PC-9 (cell line): ENCODE measurements at regions not wholly inside any gene's neighbourhood (a gene's known extent, or its start where the extent isn't known, plus 50 kb on each side); places are given as distances from the start of the nearest gene placed in this dataset.
"Not testable (repeated sequence)": the region's sequence is repeated elsewhere in the genome, so short reads cannot be mapped to it uniquely, and the experiment has no call there.

Experiments
- BruUV-seq: library from RNA; stranded (reverse); fragments of 400-500 nt; replicated peaks from 2 replicates; lab custom pipeline; 2021; lab: Mats Ljungman, UMichigan
- CTCF ChIA-PET: fragments of 300-600 bp; sonication (Branson Sonifier 250); formaldehyde crosslinking; loops from one replicate; lab custom pipeline; 2022; ENCODE audit warnings: antibody characterized with exemption; lab: Charles Lee
- POLR2A ChIA-PET: fragments of 300-600 bp; sonication (Branson Sonifier 250); formaldehyde crosslinking; loops from one replicate; lab custom pipeline; 2022; ENCODE audit warnings: antibody characterized with exemption; ENCODE audit not compliant: unreplicated experiment; lab: Charles Lee
- DNase-seq, 2 experiments: peaks; one replicate each; pipeline versions ENCODE4 v3.0.0 to v3.0.0-alpha.2; 2015 to 2022; ENCODE audit warnings: mixed read lengths in 1 of 2
- H2AFZ ChIP-seq: fragments of 200-600 bp; sonication (generic); 2 replicates; pipeline ENCODE4 v1.8.1; 2017; ENCODE audit warnings: antibody characterized with exemption
- H3F3A ChIP-seq: fragments of 200-600 bp; sonication (generic); 2 replicates; pipeline ENCODE4 v1.8.1; 2017; ENCODE audit warnings: antibody characterized with exemption, mild to moderate bottlenecking, low read depth; ENCODE audit not compliant: insufficient read depth
- H3K27ac ChIP-seq: fragments of 200-600 bp; sonication (generic); 2 replicates; pipeline ENCODE4 v1.6.1; 2016; ENCODE audit warnings: mixed run types
- H3K27me3 ChIP-seq: fragments of 200-600 bp; sonication (generic); 2 replicates; pipeline ENCODE4 v1.6.1; 2016; ENCODE audit warnings: low read depth, mixed run types; ENCODE audit not compliant: insufficient read depth
- H3K36me3 ChIP-seq: fragments of 200-600 bp; sonication (generic); 2 replicates; pipeline ENCODE4 v1.6.1; 2016; ENCODE audit warnings: low read depth, mixed run types
- H3K4me1 ChIP-seq: fragments of 200-600 bp; sonication (generic); replicated peaks from 2 replicates; pipeline ENCODE4 v1.6.1; 2016; ENCODE audit warnings: mixed run types; ENCODE audit not compliant: insufficient read depth
- H3K4me2 ChIP-seq: fragments of 200-600 bp; sonication (generic); 2 replicates; pipeline ENCODE4 v1.6.1; 2017; ENCODE audit warnings: mixed run types
- H3K4me3 ChIP-seq: fragments of 200-600 bp; sonication (generic); 2 replicates; pipeline ENCODE4 v1.6.1; 2016; ENCODE audit warnings: mixed run types
- H3K79me2 ChIP-seq: fragments of 200-600 bp; sonication (generic); 2 replicates; pipeline ENCODE4 v1.6.1; 2017; ENCODE audit warnings: low read depth, mixed run types
- H3K9me2 ChIP-seq: fragments of 200-600 bp; sonication (generic); 2 replicates; pipeline ENCODE4 v1.8.1; 2017; ENCODE audit warnings: mild to moderate bottlenecking; ENCODE audit not compliant: insufficient read depth
- H3K9me3 ChIP-seq: fragments of 200-600 bp; sonication (generic); 2 replicates; pipeline ENCODE4 v1.8.1; 2016; ENCODE audit warnings: low read depth; ENCODE audit not compliant: insufficient read depth
- H4K20me1 ChIP-seq: fragments of 200-600 bp; sonication (generic); 2 replicates; pipeline ENCODE4 v1.8.1; 2017; ENCODE audit not compliant: insufficient read depth
- EZH2 ChIP-seq: fragments of 200-600 bp; sonication (generic); IDR thresholded peaks from 2 replicates; pipeline ENCODE4 v1.8.0; 2017; ENCODE audit warnings: antibody characterized with exemption, low read depth
- intact Hi-C: fragments of 100-400 bp; cut with micrococcal nuclease; formaldehyde crosslinking; loops from one replicate; pipeline ENCODE4 v1.10.0; 2022; ENCODE audit not compliant: unreplicated experiment
- TF ChIP-seq, protein P1 (sequence below): fragments of 200-600 bp; sonication (generic); conservative IDR thresholded peaks from 2 replicates; pipeline ENCODE4 v1.6.1; 2017; ENCODE audit warnings: mixed run types, antibody characterized with exemption, mild to moderate bottlenecking, moderate library complexity

DNA sequence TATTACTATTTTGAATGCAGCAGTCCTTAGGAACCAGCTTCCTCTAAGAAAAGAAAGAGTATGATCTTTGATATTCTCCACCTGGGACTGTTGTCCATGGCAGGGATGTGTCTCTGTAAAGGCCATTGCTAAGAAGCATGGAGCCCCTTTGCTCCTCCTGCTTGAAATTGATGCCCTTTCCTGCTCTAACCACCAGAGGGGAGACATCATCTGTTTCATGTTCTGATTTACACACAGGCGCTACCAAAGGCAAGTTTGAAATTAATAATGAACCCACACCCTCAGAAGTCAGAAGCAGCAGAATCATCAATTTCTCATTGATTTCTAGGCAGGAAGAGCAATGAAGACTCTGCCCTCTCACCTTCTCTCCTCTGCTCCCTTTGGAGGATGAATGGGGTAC lies 253.8 kb downstream of the RMST start:
- TF ChIP-seq, protein P1, sequence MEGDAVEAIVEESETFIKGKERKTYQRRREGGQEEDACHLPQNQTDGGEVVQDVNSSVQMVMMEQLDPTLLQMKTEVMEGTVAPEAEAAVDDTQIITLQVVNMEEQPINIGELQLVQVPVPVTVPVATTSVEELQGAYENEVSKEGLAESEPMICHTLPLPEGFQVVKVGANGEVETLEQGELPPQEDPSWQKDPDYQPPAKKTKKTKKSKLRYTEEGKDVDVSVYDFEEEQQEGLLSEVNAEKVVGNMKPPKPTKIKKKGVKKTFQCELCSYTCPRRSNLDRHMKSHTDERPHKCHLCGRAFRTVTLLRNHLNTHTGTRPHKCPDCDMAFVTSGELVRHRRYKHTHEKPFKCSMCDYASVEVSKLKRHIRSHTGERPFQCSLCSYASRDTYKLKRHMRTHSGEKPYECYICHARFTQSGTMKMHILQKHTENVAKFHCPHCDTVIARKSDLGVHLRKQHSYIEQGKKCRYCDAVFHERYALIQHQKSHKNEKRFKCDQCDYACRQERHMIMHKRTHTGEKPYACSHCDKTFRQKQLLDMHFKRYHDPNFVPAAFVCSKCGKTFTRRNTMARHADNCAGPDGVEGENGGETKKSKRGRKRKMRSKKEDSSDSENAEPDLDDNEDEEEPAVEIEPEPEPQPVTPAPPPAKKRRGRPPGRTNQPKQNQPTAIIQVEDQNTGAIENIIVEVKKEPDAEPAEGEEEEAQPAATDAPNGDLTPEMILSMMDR, result peak; percentile 38
- no peak for TF ChIP-seq EZH2
- Histone ChIP-seq H4K20me1 (no peaks in the 10 kb centered on the region), H2AFZ (no peak overlapping the region), H3K36me3 (no peaks in the 10 kb centered on the region), H3K79me2 (no peaks in the 10 kb centered on the region), H3F3A (no peaks in the 10 kb centered on the region), H3K4me3 (no peak overlapping the region), H3K4me2 (no peak overlapping the region), H3K9me3 (no peaks in the 10 kb centered on the region), H3K27ac (no peak overlapping the region), H3K4me1 (no peaks in the 10 kb centered on the region), H3K27me3 (0 out of 2 replicates have a peak, but pooled peaks cover under 1% of the 10 kb centered on the region), H3K9me2 (no peaks in the 10 kb centered on the region)
- intact Hi-C loops, result no loop called here
- BruUV-seq, result no TSS peak
- CTCF ChIA-PET, result no interaction called here
- POLR2A ChIA-PET, result no interaction called here
- DNase-seq, result no peak

DNA sequence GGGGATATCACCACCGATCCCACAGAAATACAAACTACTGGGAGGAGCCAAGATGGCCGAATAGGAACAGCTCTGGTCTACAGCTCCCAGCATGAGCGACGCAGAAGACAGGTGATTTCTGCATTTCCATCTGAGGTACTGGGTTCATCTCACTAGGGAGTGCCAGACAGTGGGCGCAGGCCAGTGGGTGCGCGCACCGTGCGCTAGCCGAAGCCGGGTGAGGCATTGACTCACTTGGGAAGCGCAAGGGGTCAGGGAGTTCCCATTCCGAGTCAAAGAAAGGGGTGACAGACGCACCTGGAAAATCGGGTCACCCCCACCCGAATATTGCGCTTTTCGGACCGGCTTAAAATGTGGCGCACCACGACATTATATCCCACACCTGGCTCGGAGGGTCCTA lies 261.2 kb downstream of the RMST start:
- H4K20me1 ChIP-seq, H3K4me1 ChIP-seq, H3K9me3 ChIP-seq, POLR2A ChIA-PET, H3K27me3 ChIP-seq, H3K9me2 ChIP-seq, H3K27ac ChIP-seq, H3K4me3 ChIP-seq, BruUV-seq, DNase-seq, H3K79me2 ChIP-seq, H3K36me3 ChIP-seq, H3F3A ChIP-seq, H3K4me2 ChIP-seq, intact Hi-C loops, H2AFZ ChIP-seq, CTCF ChIA-PET: not testable (repeated sequence)

DNA sequence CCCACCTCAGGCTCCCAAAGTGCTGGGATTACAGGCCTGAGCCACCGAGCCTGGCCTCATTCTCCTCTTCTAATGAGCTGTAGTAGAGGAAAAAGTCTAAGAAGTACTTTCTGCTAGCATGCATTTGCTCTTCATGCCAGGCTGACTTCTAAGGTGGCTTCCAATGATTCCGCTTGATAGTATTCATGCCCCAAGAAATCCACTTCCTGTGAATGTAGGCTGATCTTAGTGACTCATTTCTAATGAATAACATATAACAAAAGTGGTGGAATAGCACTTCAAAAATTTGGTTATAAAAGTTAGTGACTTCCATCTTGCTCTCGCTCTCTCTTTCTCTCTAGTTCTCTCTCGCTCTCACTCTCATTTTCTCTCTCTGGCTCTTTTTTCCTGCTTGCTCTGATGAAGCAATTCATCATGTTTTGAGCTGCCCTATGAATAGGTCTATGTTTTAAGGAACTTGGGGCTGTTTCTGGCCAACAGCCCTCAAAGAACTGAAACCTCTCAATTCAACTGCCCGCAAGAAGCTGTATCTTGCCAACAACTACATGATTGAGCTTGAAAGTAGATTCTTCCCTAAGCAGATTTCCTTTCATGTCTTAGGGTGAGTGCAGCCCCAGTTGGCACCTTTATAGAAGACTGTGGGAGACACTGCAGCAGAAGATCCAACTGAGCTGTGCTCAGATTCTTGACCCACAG lies 282.9 kb downstream of the RMST start:
- no peaks in the 10 kb centered on the region for H3K4me1 ChIP-seq
- no TSS peak for BruUV-seq
- no peaks in the 10 kb centered on the region for H4K20me1 ChIP-seq
- ChIA-PET CTCF (no interaction called here), POLR2A (no interaction called here)
- H3K27ac ChIP-seq, result no peak overlapping the region
- H3K9me3 ChIP-seq, result no peaks in the 10 kb centered on the region
- intact Hi-C loops, result no loop called here
- no peaks in the 10 kb centered on the region for H3K27me3 ChIP-seq
- H3K4me3 ChIP-seq, result no peak overlapping the region
- no peak overlapping the region for H2AFZ ChIP-seq
- no peaks in the 10 kb centered on the region for H3K36me3 ChIP-seq
- H3K79me2 ChIP-seq, result no peaks in the 10 kb centered on the region
- H3K4me2 ChIP-seq, result no peak overlapping the region
- H3K9me2 ChIP-seq, result no peaks in the 10 kb centered on the region; the same call in 1 of the 2 replicates
- no peak for DNase-seq
- H3F3A ChIP-seq, result no peaks in the 10 kb centered on the region
- TF ChIP-seq, protein P1, result no peak
- no peak for TF ChIP-seq EZH2

DNA sequence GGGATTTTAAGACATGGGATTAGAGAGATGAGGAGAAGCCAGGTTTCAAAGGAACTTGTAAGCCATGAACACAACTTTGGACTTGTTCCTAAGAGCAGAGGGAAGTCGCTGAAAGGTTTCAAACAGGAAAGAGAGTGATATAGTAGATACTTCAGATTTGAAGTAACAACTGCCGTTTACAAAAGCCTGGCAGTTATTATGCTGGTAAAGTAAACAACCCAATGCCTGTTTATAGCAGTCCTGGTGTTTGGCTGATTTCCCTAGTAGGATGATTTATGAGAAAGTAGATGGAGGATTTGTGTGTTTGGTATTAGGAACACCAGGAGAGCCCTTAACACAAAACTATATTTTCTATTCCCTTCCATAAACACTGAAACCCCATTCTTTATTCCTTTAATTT lies 285.7 kb downstream of the RMST start:
- H3K36me3 ChIP-seq, result no peaks in the 10 kb centered on the region
- H3F3A ChIP-seq, result no peaks in the 10 kb centered on the region
- DNase-seq, result no peak
- no peaks in the 10 kb centered on the region; the same call in 1 of the 2 replicates for H3K9me2 ChIP-seq
- intact Hi-C loops, result no loop called here
- H3K27me3 ChIP-seq, result no peaks in the 10 kb centered on the region
- no peak for TF ChIP-seq EZH2
- TF ChIP-seq, protein P1, result no peak
- POLR2A ChIA-PET, result no interaction called here
- no peaks in the 10 kb centered on the region for H3K9me3 ChIP-seq
- no peak overlapping the region for H3K4me2 ChIP-seq
- CTCF ChIA-PET, result no interaction called here
- no peak overlapping the region for H3K27ac ChIP-seq
- H4K20me1 ChIP-seq, result no peaks in the 10 kb centered on the region
- no peak overlapping the region for H2AFZ ChIP-seq
- H3K79me2 ChIP-seq, result no peaks in the 10 kb centered on the region
- no peak overlapping the region for H3K4me3 ChIP-seq
- no peaks in the 10 kb centered on the region for H3K4me1 ChIP-seq
- no TSS peak for BruUV-seq
